ENCODE measurements at regions not wholly inside any gene's neighbourhood (a gene's known extent, or its start where the extent isn't known, plus 50 kb on each side); places are given as distances from the start of the nearest gene placed in this dataset.

- Histone ChIP-seq H3K27ac (ENCODE audit: control insufficient read depth, insufficient read depth, low read length) (peak overlapping the region; percentile 2), H3K79me2 (ENCODE audit: control insufficient read depth, insufficient read depth, low read length) (no peaks in the 10 kb centered on the region), H3K4me2 (ENCODE audit: control insufficient read depth, extremely low read depth, insufficient read depth, low read depth, low read length) (peak overlapping the region; percentile 11), H3K9ac (ENCODE audit: control insufficient read depth, extremely low read depth, insufficient read depth, low read length) (no peak overlapping the region), H2AFZ (ENCODE audit: control insufficient read depth, low read length) (no peak overlapping the region), H3K27me3 (ENCODE audit: control insufficient read depth, extremely low read depth, insufficient read depth, low read length) (peaks cover 4% of the 10 kb centered on the region), H3K4me1 (ENCODE audit: control insufficient read depth, extremely low read depth, insufficient read depth, low read length) (peaks cover 33% of the 10 kb centered on the region), H3K4me3 (ENCODE audit: control insufficient read depth in 2 of 3, extremely low read depth in 1 of 3, insufficient read depth in 2 of 3, low read depth in 1 of 3, low read length in 3 of 3) (no peak overlapping the region), H3K9me3 (ENCODE audit: control insufficient read depth, low read depth, low read length) (no peaks in the 10 kb centered on the region), H3K9me1 (ENCODE audit: control insufficient read depth, extremely low read depth, insufficient read depth, low read length) (peaks cover 2% of the 10 kb centered on the region), H3K36me3 (ENCODE audit: control insufficient read depth in 2 of 2, extremely low read depth in 1 of 2, insufficient read depth in 2 of 2, low read length in 2 of 2) (no peaks in the 10 kb centered on the region), H4K20me1 (ENCODE audit: control insufficient read depth, extremely low read depth, insufficient read depth, low read length) (no peaks in the 10 kb centered on the region)
- TF ChIP-seq EZH2 (IDR thresholded peaks at IDR 0.05; ENCODE audit: low read length) (no peak), CTCF (optimal IDR thresholded peaks at IDR 0.05 in 1 of 3, IDR thresholded peaks at IDR 0.05 in 1 of 3, conservative IDR thresholded peaks at IDR 0.05 in 1 of 3; ENCODE audit: extremely low read depth in 1 of 3, insufficient read depth in 2 of 3, low read length in 3 of 3) (no peak)
- no peak for DNase-seq (ENCODE audit: low read depth, low spot score)
- no peak for FAIRE-seq
- dilution Hi-C loops (cut with MboI; ENCODE audit: extremely low pct_ligation_motif_present, low sequenced_read_pairs), result no loop called here
Measured at GRCh38 chr1:47650611-47651010, 212.8 kb downstream of the FOXD2 start.

GRCh38 chr1:47651311-47652089 lies 213.7 kb downstream of the FOXD2 start:
- no peak for DNase-seq (ENCODE audit: low read depth, low spot score)
- Histone ChIP-seq H3K4me1 (ENCODE audit: control insufficient read depth, extremely low read depth, insufficient read depth, low read length) (peaks cover 29% of the 10 kb centered on the region), H4K20me1 (ENCODE audit: control insufficient read depth, extremely low read depth, insufficient read depth, low read length) (no peaks in the 10 kb centered on the region), H3K9me1 (ENCODE audit: control insufficient read depth, extremely low read depth, insufficient read depth, low read length) (peaks cover 2% of the 10 kb centered on the region), H3K36me3 (ENCODE audit: control insufficient read depth in 2 of 2, extremely low read depth in 1 of 2, insufficient read depth in 2 of 2, low read length in 2 of 2) (no peaks in the 10 kb centered on the region), H3K27ac (ENCODE audit: control insufficient read depth, insufficient read depth, low read length) (no peak overlapping the region), H3K4me2 (ENCODE audit: control insufficient read depth, extremely low read depth, insufficient read depth, low read depth, low read length) (no peak overlapping the region), H3K9ac (ENCODE audit: control insufficient read depth, extremely low read depth, insufficient read depth, low read length) (no peak overlapping the region), H3K27me3 (ENCODE audit: control insufficient read depth, extremely low read depth, insufficient read depth, low read length) (no peaks in the 10 kb centered on the region), H3K79me2 (ENCODE audit: control insufficient read depth, insufficient read depth, low read length) (no peaks in the 10 kb centered on the region), H3K4me3 (ENCODE audit: control insufficient read depth in 2 of 3, extremely low read depth in 1 of 3, insufficient read depth in 2 of 3, low read depth in 1 of 3, low read length in 3 of 3) (no peak overlapping the region), H3K9me3 (ENCODE audit: control insufficient read depth, low read depth, low read length) (no peaks in the 10 kb centered on the region), H2AFZ (ENCODE audit: control insufficient read depth, low read length) (no peak overlapping the region)
- dilution Hi-C loops (cut with MboI; ENCODE audit: extremely low pct_ligation_motif_present, low sequenced_read_pairs), result no loop called here
- no peak for FAIRE-seq
- TF ChIP-seq CTCF (optimal IDR thresholded peaks at IDR 0.05 in 1 of 3, IDR thresholded peaks at IDR 0.05 in 1 of 3, conservative IDR thresholded peaks at IDR 0.05 in 1 of 3; ENCODE audit: extremely low read depth in 1 of 3, insufficient read depth in 2 of 3, low read length in 3 of 3) (no peak), EZH2 (IDR thresholded peaks at IDR 0.05; ENCODE audit: low read length) (no peak)
